ENCODE measurements at regions not wholly inside any gene's neighbourhood (a gene's known extent, or its start where the extent isn't known, plus 50 kb on each side); places are given as distances from the start of the nearest gene placed in this dataset.

- H3K9me3 ChIP-seq = no peaks in the 10 kb centered on the region
- H3K27ac ChIP-seq = no peak overlapping the region
- intact Hi-C loops (cut with DNase I) = no loop called here
- TF ChIP-seq POLR2A (IDR thresholded peaks at IDR 0.05) (no peak), CTCF (IDR thresholded peaks at IDR 0.05) (no peak)
- DNase-seq = no peak
- WGBS, 2 donors = 74 to 77% methylated on average over 14 of the region's 14 CpGs
- H3K36me3 ChIP-seq = no peaks in the 10 kb centered on the region
- H3K4me1 ChIP-seq = no peaks in the 10 kb centered on the region
- no peaks in the 10 kb centered on the region for H3K27me3 ChIP-seq
- no peak overlapping the region for H3K4me3 ChIP-seq (replicated peaks in 1 of 3)
Measured at GRCh38 chr13:109881961-109882558, 95.7 kb upstream of the IRS2 start.

- TF ChIP-seq CTCF (IDR thresholded peaks at IDR 0.05) (no peak), POLR2A (IDR thresholded peaks at IDR 0.05) (no peak)
- intact Hi-C loops (cut with DNase I) = no loop called here
- Histone ChIP-seq H3K27me3 (no peaks in the 10 kb centered on the region), H3K36me3 (no peaks in the 10 kb centered on the region), H3K4me3 (replicated peaks in 1 of 3) (no peak overlapping the region), H3K9me3 (no peaks in the 10 kb centered on the region), H3K27ac (no peak overlapping the region), H3K4me1 (peaks cover 0 to under 1% of the 10 kb centered on the region in 2 donors)
- WGBS, 2 donors = 93 to 95% methylated on average over 14 of the region's 14 CpGs
- no peak for DNase-seq
Measured at GRCh38 chr13:109881347-109881725, 95.0 kb upstream of the IRS2 start.

GRCh38 chr13:109880371-109881346 is 94.3 kb upstream of the IRS2 start:
- H3K36me3 ChIP-seq = no peaks in the 10 kb centered on the region
- peaks cover 1 to 7% of the 10 kb centered on the region in 2 donors for H3K4me1 ChIP-seq
- no peaks in the 10 kb centered on the region for H3K9me3 ChIP-seq
- WGBS, 2 donors = 88% methylated on average over 26 to 35 of the region's 35 CpGs
- no peaks in the 10 kb centered on the region for H3K27me3 ChIP-seq
- TF ChIP-seq POLR2A (IDR thresholded peaks at IDR 0.05) (no peak), CTCF (IDR thresholded peaks at IDR 0.05) (no peak)
- H3K4me3 ChIP-seq (replicated peaks in 1 of 3) = no peak overlapping the region
- intact Hi-C loops (cut with DNase I) = no loop called here
- H3K27ac ChIP-seq = no peak overlapping the region
- no peak for DNase-seq

- WGBS, 2 donors = 71 to 94% methylated on average over 5 to 6 of the region's 6 CpGs
- H3K4me1 ChIP-seq = peaks cover 14 to 18% of the 10 kb centered on the region in 2 donors
- H3K4me3 ChIP-seq (replicated peaks in 1 of 3) = no peak overlapping the region
- no peaks in the 10 kb centered on the region for H3K9me3 ChIP-seq
- H3K36me3 ChIP-seq = no peaks in the 10 kb centered on the region
- intact Hi-C loops (cut with DNase I) = no loop called here
- no peak overlapping the region for H3K27ac ChIP-seq
- no peak for DNase-seq
- H3K27me3 ChIP-seq = no peaks in the 10 kb centered on the region
- TF ChIP-seq POLR2A (IDR thresholded peaks at IDR 0.05) = no peak
- no peak for TF ChIP-seq CTCF (IDR thresholded peaks at IDR 0.05)
Measured at GRCh38 chr13:109879338-109879737, 93.0 kb upstream of the IRS2 start.

- no peak overlapping the region for H3K27ac ChIP-seq
- no peaks in the 10 kb centered on the region for H3K27me3 ChIP-seq
- 94 to 96% methylated on average over 7 of the region's 7 CpGs for WGBS, 2 donors
- H3K4me3 ChIP-seq (replicated peaks in 1 of 3) = no peak overlapping the region
- TF ChIP-seq CTCF (IDR thresholded peaks at IDR 0.05) (no peak), POLR2A (IDR thresholded peaks at IDR 0.05) (no peak)
- H3K4me1 ChIP-seq = peaks cover 26 to 32% of the 10 kb centered on the region in 2 donors
- no peak for DNase-seq
- H3K9me3 ChIP-seq = no peaks in the 10 kb centered on the region
- intact Hi-C loops (cut with DNase I) = no loop called here
- no peaks in the 10 kb centered on the region for H3K36me3 ChIP-seq
Measured at GRCh38 chr13:109877809-109878208, 91.4 kb upstream of the IRS2 start.

Data from thyroid gland (tissue), 4 donors.